GM19043 (cell line): ENCODE measurements at regions not wholly inside any gene's neighbourhood (a gene's known extent, or its start where the extent isn't known, plus 50 kb on each side); places are given as distances from the start of the nearest gene placed in this dataset.
"Not testable (repeated sequence)": the region's sequence is repeated elsewhere in the genome, so short reads cannot be mapped to it uniquely, and the experiment has no call there.

ENCODE experiments used
- ATAC-seq: cut with Tn5 transposase; IDR thresholded peaks from one replicate; pipeline ENCODE4 v1.9.1; 2021; ENCODE audit warnings: low read depth; ENCODE audit not compliant: unreplicated experiment

DNA sequence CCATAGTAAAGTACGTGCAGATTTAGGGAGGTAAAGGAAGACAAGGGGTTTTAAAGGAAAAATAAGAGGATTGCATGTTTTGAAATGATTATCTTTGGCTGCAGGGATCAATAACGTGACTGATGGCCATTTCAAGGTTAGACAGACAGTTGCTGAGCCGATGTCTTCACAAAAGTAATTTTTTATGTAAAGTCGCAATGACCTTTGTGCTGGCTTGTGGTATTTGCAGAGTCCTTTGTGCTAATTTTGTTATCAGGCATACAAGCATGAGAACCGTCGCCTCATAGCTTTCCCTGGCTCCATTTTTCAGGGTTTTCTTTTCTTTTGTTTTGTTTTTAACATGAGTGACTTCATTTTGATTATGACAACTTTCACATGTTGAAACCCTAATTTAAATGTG, 605.7 kb upstream of the GJE1 start:
- no peak for ATAC-seq

DNA sequence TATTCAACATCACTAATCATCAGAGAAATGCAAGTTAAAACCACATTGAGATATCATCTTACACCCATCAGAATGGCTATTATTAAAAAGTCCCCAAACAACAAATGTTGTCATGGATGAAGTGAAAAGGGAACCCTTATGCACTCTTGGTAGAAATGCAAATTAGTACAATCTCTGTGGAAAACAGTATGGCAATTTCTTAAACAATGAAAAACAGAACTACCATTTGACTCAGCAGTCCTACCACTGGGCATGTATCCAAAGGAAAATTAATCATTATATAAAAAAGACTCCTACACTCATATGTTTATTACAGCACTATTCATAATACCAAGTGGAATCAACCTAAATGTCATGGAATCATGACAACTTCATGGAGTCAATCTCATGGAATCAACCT, 611.3 kb upstream of the GJE1 start:
- no peak for ATAC-seq

DNA sequence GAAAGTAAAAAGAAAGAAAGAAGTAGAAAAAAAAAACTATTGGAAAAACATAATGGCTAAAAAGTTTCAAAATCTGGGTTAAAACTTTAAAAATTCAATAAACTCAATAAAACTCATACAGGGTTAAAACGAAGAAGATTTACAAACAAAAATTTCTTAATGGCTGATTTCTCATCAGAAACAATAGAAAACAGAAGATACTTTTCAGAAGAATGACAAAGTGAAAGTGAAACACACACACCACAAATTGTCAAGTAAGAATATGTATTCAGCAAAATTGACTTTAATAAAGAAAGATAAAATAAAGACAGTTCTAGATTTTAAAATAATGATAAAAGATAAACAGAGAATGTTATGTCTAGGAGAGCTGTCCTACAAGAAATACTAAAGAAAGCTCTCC, 618.9 kb upstream of the GJE1 start:
- ATAC-seq, result no peak

DNA sequence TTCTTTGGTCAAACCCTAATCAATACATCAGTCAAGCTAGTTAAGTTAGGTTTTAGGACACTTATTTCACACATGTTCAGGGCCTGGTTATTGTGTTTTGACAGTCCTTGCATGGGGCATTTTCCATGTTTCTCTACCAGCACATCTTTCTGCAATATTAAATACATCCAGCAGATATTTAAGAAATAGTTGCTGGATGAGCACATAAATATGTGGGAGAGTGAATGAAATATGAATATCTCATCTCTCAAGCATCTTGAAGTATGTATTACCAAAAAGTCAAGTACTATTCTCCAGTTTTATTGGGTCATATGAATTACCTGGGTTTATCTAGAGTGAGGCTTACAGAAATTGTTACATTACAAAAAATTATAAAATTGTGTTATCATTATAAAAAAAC, 621.9 kb upstream of the GJE1 start:
- ATAC-seq, result no peak

DNA sequence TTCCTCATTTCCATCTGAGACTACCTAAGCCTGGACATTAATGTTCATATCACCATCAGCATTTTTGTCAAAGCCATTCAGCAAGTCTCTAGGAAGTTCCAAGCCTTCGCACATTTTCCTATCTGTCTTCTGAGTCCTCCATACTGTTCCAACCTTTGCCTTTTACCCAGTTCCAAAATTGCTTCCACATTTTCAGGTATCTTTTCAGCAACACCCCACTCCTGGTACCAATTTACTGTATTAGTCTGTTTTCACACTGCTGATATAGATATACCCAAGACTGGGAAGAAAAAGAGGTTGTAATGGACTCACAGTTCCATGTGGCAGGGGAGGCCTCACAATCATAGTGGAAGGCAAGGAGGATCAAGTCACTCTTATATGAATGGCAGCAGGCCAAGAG, 626.7 kb upstream of the GJE1 start:
- not testable (repeated sequence) for ATAC-seq

DNA sequence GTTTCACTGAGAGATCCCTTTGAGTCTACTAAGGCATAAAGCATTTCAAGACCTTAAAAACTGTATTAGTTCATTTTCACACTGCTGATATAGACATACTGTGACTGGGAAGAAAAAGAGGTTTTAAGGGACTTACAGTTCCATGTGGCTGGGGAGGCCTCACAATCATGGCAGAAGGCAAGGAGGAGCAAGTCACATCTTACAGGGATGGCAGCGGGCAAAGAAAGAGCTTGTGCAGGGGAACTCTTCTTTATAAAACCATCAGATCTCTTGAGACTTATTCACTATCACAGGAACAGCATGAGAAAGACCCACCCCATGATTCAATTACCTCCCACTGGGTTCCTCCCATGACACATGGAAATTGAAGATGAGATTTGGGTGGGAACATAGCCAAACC, 628.4 kb upstream of the GJE1 start:
- not testable (repeated sequence) for ATAC-seq

DNA sequence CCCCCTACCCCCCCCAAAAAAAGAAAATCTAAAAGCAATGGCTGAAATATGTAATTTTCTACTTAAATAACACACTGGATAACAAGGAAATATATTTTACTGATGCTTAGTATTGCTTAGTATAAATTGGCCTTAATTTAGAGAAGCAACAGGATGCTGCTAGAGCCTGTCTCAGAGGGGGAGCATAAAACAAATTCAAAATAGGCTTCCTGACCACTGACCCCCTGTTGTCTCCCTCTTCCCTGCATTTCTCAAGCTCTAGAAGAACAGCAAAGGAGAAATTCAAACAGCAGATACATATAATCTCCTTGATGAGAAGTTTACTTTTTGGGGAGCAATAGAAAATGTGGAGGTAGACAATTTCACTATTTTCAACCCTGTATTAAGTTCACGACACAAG, 631.1 kb upstream of the GJE1 start:
- ATAC-seq, result no peak

DNA sequence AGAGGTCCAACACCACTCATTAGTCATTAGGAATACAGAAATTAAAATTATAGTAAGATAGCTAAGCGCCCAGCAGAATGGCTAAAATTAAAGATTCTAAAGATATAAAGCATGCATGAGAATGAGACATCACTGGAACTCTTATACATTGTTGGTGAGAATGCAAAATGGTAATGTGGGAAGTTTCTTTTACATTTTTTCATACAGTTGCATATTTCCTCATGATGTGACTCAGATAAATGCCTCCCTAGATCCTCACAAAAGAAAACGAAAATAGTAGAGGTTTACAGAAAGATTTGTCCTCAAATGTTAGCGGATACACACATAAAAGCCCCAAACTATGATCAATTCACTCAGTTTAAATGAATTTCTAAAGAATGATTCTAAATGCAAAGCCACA, 633.7 kb upstream of the GJE1 start:
- ATAC-seq, result no peak

DNA sequence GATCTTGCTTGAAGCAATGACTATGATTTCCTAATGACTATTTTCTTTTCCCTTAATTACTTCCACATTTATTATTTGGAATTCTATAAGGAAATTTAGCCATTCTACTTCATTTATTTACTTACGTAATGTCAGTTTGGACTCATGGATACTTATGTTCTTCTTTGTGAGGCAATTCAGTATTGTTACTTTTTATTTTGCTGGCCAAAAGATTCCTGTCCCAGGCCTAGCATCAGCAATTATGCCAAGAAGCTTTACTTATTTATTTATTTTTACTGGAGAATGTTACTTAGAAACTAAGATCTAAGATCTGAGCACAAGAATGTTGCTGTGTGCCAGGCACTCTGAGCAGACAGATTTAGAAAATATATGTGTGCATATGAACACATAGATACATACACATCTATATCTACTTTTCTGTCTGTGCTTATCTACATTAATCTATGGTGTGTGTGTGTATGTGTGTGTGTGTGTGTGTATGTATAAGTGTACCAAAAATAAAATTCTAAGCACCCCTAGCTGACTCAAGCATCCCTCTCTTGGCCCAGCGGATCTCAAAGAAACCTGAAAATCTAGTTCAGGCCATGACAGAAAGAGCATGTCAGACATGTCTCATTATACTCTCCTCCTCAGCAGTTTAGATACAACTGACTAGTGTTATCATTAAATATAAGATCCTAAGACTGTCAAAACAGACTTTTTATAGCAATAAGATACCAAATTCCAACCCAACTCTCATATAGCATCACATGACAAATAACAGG, 640.0 kb upstream of the GJE1 start:
- no peak for ATAC-seq

DNA sequence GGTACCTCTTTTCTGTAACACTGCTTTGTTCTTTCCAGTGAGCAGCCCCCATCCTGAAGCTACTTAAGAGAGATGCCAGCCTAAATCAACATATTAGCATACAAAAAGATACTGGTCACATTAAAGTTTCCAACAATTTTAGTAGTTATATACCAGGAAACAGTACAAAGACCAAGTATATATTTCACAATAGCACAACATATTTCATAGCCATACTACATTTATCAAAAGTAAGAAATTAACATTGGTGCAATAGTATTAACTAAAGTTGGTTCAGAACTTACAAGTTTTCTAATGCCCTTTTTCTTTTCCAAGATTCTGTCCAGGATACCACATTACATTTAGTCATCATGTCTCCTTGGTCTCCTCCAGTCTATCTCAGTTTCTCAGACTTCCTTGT, 641.0 kb upstream of the GJE1 start:
- no peak for ATAC-seq

DNA sequence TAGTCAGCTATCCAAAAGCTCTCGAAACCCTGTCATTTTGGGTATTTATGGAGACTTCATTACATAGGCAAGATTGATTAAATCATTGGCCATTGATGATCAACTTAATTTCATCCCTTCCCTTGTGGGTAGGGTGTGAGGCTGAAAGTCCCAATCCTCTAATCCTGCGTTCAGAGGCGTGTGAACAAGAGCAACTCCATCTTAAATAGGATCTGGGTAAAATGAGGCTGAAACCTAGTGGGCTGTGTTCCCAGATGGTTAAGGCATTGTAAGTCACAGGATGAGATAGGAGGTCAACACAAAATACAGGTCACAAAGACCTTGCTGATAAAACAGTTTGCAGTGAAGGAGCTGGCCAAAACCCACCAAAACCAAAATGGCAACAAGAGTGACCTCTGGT, 641.7 kb upstream of the GJE1 start:
- no peak for ATAC-seq

DNA sequence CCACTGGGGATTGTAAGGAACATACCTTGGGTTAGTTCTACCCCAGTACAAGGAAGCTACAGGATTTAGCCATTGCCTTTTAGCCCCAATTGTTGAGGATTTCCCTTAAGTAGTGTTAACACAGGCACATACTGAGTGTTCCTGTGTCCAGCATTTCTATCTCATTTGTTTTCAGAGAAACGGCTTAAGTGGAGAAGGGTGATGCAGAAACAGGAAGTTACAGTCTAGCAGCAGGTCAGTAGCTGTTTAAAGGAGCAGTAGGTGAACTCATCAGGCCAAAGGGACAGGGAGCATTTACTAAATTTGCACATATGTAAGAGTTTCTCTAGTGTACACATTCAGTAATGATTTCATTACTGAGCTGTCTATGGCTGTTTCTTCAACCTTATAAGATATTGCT, 644.2 kb upstream of the GJE1 start:
- peak; percentile 36 for ATAC-seq

DNA sequence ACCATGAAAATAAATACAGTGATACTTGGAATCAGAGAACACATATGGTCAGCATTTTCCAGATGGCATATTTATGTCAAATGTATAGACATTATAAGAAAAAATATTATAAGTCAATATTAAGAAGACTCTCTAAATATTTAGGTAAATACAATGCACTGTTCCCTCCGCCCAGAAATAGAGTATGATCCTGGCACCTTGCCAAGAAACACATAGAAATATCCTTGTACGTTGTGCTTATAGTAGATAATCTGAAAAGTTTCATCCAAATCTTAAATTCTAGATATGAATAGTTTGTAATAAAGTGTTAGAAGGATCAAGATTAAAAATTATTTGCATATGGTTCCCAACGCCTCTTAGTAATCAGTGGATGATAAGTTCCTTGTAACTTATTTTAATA, 645.8 kb upstream of the GJE1 start:
- ATAC-seq, result no peak

DNA sequence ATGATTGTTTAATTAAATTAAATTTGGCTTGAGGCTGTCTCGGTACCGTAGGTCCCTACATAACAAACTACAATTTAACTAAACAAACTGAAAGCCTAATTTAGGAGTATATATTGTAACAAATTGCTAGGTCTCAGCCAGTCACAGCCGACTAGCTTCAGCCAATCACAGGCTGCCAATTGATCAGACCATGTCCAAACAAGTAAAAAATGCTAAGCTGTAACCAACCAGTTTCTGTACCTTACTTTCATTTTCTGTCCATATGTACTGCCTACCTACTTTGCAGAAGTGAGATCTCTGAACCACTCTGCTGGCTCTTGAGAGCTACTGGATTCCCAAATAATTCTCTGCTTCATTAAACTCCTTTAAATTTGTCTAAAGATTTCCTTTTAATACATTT, 648.0 kb upstream of the GJE1 start:
- peak; percentile 69 for ATAC-seq

DNA sequence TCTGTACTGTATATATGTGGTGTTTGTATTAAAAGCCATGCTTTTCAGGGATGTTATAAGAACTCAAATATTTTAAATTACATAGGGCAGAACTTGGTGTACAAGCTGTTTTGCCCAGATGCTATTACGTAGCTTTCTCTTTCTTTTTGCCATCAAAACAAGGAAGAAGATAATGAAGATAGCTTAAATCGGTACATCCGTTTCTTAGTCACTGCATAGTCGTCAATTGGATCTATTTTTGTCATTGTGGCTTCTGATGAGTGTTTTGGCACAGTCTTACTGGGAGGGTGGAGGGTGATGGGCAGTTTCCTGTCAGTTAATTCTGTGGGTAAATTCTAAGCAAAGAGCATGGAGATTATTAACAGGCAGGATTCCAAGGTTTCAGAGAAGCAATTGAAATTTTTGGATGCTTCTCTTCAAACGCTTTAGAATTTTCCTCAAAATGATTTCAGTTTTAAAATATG, 649.1 kb upstream of the GJE1 start:
- peak; percentile 88 for ATAC-seq

DNA sequence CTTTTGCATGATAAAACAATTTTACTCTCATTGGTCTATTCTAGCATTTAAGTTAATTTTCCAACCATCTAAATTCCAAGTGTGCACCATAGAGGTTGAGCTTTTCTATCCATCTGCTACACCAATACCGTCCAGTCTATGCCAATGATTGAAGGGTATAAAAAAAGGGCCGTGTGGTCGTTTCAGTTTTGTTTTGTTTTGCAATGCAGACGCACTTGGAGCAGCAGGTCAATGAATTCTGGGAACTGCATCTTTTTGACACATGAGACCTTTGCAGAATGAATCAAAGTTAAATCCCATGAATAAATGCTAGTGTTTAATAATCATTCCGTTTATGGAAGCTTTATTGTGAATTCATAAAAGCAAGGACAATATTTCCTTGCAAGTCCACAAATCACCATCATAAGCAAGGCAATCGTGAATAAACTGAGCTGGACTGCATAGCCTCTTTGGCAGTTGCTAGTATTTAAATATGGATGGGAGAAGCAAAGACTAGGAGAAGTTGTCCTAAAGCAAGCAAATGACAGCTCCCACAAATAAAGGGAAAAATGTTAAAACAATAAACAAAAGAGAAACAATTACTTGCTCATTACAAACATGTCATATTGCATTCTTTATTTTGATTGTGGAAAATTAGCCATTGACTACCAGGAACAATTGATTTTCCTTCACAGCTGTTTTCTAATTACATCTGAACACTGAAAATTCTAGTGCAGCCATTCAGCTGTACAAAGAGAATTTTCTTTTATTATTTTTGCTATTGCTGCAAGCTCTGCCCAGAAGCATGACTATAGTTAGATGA, 649.7 kb upstream of the GJE1 start:
- peak; percentile 0 for ATAC-seq

DNA sequence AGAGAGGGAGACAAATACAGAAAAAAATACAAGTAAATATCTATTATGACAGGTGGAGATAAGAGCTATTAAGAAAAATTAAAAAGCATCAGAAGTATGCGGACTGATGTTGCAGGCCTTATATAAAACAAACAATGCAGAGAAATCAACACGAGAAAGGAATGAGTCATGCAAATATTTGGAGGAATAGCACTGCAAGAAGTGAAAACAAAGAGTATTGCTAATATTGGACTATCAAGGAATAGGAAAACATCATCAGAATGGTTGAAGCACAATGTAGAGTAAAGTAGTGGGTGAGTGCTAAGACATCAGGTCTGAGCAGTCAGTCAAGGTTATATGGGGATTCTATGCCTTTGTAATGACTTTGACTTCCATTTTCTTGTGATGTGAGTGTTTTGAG, 657.5 kb upstream of the GJE1 start:
- ATAC-seq, result no peak

DNA sequence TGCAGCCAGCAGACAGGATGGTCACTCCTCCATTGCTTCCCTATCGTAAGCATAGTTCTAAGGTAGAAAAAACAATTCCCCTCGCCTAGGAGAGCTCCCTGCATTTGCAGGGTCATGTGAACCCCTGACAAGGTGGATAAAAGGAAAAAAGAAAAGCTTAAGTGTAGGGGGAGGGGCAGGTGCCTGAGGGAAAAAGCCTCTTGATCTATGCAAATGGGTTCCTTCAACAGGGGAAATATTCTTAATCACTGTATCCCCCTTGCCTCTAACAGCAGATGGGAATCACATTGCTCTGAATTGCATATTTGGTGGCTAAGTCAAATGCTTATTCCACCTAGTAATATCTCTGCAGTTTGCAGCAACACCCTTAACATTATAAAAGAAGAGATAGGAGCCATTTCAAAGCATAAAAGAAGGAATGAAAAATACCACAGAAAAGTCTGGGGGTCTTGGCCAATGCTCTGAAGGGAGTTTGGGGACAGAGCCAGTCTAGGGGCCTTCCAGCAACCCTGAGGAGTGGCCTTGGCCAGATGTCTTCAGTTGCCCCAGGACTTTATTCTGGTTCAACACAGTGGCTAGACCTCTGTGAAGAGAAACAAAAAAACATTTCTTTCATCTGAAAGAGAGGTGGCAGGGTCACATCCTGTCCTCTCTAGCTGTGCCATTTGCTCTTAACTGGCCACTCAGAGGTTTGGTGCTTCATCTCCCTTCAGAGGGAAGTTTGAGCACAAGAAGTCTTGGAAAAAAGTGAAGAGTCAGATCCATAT, 660.4 kb upstream of the GJE1 start:
- no peak for ATAC-seq

DNA sequence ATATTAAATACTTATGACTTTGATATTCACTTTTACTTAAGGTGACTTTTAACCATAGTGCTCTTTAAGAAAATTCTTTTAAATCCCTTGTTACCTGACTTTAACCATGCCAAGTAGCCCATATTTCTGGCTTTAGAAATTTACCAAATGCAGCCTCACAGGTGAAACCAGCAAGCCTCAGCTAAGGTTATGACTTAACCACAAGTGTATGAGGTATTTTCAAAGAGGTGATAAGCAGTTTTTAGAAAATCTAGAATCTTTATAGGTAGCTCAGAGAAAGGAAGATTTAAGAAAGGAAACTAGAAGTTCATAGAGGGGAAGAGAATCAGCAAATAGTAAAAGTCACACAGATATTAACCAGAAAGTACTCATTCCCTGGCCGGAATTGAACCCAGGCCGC, 661.9 kb upstream of the GJE1 start:
- ATAC-seq, result no peak

DNA sequence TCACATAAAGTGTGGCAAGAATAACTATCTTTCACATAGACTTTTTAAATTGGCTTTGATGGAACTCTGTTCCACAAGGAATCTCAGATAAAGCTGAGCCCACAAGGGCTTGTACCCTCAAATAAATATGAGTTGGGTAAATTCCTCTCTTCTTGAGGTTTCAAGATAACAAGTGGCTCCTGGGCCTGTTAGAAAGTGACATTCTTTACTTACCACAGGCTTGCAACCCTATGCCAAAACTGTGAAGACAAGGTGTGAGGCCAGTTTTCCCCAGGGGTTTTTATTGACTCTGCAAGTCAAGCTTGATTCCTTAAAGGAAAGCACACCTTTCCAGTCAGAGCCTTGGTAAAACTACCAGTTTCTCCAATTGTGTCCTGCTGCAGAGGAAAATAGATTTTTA, 664.8 kb upstream of the GJE1 start:
- no peak for ATAC-seq

DNA sequence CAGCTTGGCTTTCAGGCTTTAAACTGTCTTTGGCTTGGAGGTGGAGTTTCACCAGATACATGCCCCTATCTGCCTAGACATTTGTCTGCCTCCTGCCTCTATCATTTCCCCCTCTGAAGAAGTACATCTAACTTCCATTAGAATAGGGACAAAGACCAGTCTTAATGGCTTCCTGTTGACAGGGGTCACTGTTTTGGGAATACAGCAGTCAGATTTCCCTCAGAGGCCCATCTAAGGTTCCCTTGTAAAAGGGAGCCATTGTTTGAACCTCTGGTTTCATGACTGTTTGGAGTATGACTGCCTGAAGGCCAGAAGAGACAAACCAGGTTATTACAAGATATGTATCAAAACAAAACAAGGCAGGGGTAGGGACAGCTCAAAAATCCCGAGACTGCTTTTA, 665.7 kb upstream of the GJE1 start:
- ATAC-seq, result no peak
